Body of pancreas (tissue), 4 donors: ENCODE measurements at regions not wholly inside any gene's neighbourhood (a gene's known extent, or its start where the extent isn't known, plus 50 kb on each side); places are given as distances from the start of the nearest gene placed in this dataset.

Source experiments
- POLR2A ChIP-seq, 3 donors: fragments of 450-650 bp; IDR thresholded peaks; one replicate each; pipeline ENCODE4 v1.6.1; 2016; ENCODE audit warnings: antibody characterized with exemption in 3 of 3, mild to moderate bottlenecking in 2 of 3
- TF ChIP-seq, protein P1 (sequence below), 7 experiments: fragments of 450-650 bp in 4 of 7; fragments of 200-600 bp in 3 of 7; sonication (generic) in 3 of 7; IDR thresholded peaks; one replicate each; pipeline ENCODE4 v1.5.1; 2016 to 2019; ENCODE audit warnings: antibody characterized with exemption in 7 of 7

DNA sequence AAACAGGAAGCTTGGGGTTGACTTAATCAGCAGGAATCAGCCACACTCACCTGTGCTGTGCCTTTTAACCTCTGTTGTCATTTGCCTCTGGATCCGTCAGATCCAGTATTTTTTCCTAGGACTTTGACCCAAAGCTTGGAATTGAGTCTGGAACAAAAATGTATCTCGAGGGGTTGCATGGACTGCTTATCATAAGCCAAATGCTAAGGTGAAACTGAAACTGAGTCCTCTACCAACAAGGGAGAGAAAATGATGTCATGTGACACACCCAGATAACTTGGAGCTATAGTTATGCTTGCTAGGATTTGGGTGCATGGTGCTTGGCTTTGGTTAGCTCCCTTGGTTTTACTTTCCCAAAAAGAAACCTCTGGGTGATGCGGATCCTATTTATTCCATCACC is 2158.6 kb upstream of the PIK3C3 start:
- TF ChIP-seq, protein P1, sequence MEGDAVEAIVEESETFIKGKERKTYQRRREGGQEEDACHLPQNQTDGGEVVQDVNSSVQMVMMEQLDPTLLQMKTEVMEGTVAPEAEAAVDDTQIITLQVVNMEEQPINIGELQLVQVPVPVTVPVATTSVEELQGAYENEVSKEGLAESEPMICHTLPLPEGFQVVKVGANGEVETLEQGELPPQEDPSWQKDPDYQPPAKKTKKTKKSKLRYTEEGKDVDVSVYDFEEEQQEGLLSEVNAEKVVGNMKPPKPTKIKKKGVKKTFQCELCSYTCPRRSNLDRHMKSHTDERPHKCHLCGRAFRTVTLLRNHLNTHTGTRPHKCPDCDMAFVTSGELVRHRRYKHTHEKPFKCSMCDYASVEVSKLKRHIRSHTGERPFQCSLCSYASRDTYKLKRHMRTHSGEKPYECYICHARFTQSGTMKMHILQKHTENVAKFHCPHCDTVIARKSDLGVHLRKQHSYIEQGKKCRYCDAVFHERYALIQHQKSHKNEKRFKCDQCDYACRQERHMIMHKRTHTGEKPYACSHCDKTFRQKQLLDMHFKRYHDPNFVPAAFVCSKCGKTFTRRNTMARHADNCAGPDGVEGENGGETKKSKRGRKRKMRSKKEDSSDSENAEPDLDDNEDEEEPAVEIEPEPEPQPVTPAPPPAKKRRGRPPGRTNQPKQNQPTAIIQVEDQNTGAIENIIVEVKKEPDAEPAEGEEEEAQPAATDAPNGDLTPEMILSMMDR (IDR thresholded peaks at IDR 0.05): no peak
- TF ChIP-seq POLR2A (IDR thresholded peaks at IDR 0.05): no peak
